SH-SY5Y (cell line): ENCODE measurements at regions not wholly inside any gene's neighbourhood (a gene's known extent, or its start where the extent isn't known, plus 50 kb on each side); places are given as distances from the start of the nearest gene placed in this dataset.

Experiments
- GATA2 ChIP-seq: IDR thresholded peaks from 2 replicates; pipeline ENCODE4 v1.6.1; 2011; ENCODE audit warnings: mild to moderate bottlenecking, low read depth, low read length
- GATA3 ChIP-seq: IDR thresholded peaks from 2 replicates; pipeline ENCODE4 v1.6.1; 2011; ENCODE audit warnings: low read depth, mild to moderate bottlenecking, low read length, moderate library complexity

DNA sequence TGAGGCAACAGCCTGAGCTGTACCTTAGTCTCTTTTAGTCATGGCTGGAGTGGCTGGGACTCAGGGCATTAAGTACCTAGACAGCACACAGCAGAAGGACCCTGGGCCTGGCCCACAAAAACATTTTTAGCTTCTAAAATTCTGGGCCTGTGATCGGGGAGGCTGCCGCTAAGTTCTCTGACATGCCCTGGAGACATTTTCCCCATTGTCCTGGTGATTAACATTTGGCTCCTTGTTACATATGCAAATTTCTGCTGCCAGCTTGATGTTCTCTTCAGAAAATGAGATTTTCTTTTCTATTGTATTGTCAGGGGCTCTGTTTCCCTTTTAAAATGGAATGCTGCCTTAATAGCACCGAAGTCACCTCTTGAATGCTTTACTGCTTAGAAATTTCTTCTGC is 952.4 kb downstream of the TRAM1L1 start:
- no peak for TF ChIP-seq GATA2
- TF ChIP-seq GATA3 = no peak
